DND-41 (cell line): ENCODE measurements at regions not wholly inside any gene's neighbourhood (a gene's known extent, or its start where the extent isn't known, plus 50 kb on each side); places are given as distances from the start of the nearest gene placed in this dataset.

ENCODE experiments used
- CTCF ChIP-seq: IDR thresholded peaks from 2 replicates; pipeline ENCODE4 v1.5.1; 2012; ENCODE audit warnings: borderline replicate concordance, low read length, moderate library complexity, mild to moderate bottlenecking; ENCODE audit not compliant: poor library complexity, severe bottlenecking; ENCODE audit errors: extremely low read depth
- EZH2 ChIP-seq: IDR thresholded peaks from 3 replicates; pipeline ENCODE4 v1.6.1; 2012; ENCODE audit warnings: borderline replicate concordance, low read depth, mild to moderate bottlenecking, moderate library complexity, low read length, inconsistent platforms; ENCODE audit not compliant: severe bottlenecking

- no peak for TF ChIP-seq CTCF
- no peak for TF ChIP-seq EZH2
These were observed 347.3 kb downstream of the TRIM36 start for GRCh38 chr5:114822436-114822835.
